ENCODE measurements at regions not wholly inside any gene's neighbourhood (a gene's known extent, or its start where the extent isn't known, plus 50 kb on each side); places are given as distances from the start of the nearest gene placed in this dataset.

DNA sequence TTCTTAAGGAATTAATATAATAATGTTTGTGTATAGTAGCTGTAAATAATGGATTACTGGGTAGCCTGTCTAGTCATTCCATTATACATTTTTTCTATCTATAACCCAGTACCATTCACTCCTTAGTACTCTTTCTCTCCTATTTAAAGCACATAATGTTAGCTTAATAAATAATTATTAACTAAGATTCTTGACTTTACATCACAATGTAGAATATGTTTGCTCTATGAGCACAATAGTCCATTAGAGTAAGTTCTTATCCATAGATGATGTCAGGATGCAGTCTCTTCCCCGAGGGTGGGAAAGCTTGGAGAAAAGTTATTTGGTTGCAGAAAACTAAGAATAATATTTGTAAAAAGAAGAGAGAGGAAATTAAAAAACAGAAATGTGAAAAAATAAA lies 226.4 kb upstream of the EYS start:
- Histone ChIP-seq H3K9me1 (replicated peaks; ENCODE audit: control insufficient read depth, extremely low read depth, insufficient read depth, low read length) (no peaks in the 10 kb centered on the region), H4K20me1 (replicated peaks; ENCODE audit: control insufficient read depth, extremely low read depth, insufficient read depth, low read length) (no peaks in the 10 kb centered on the region), H2AFZ (ENCODE audit: low read depth, low read length) (no peak overlapping the region), H3K79me2 (ENCODE audit: control insufficient read depth, insufficient read depth, low read length) (no peaks in the 10 kb centered on the region), H3K9me3 (replicated peaks; ENCODE audit: control insufficient read depth, insufficient read depth, low read length) (no peaks in the 10 kb centered on the region), H3K9ac (replicated peaks; ENCODE audit: extremely low read depth, insufficient read depth, low read length) (no peak overlapping the region), H3K36me3 (ENCODE audit: control insufficient read depth in 2 of 2, extremely low read depth in 1 of 2, insufficient read depth in 2 of 2, low read length in 2 of 2) (no peaks in the 10 kb centered on the region), H3K27me3 (ENCODE audit: control insufficient read depth in 2 of 2, insufficient read depth in 2 of 2, low read length in 2 of 2) (no peaks in the 10 kb centered on the region), H3K27ac (ENCODE audit: insufficient read depth, low read depth, low read length) (no peak overlapping the region), H3K4me1 (ENCODE audit: control insufficient read depth, extremely low read depth, insufficient read depth, low read length) (no peaks in the 10 kb centered on the region), H3K4me3 (replicated peaks in 1 of 3; ENCODE audit: insufficient read depth in 1 of 3, low read depth in 1 of 3, low read length in 3 of 3) (no peak overlapping the region), H3K4me2 (ENCODE audit: insufficient read depth, low read length) (no peak overlapping the region)
- intact Hi-C loops (cut with micrococcal nuclease): no loop called here
- FAIRE-seq (no peak), DNase-seq (ENCODE audit: low read depth, low spot score) (no peak)
- TF ChIP-seq JUN (IDR thresholded peaks at IDR 0.05; ENCODE audit: borderline replicate concordance, insufficient read depth, insufficient read length, low read depth): no peak
- TF ChIP-seq, protein P1, sequence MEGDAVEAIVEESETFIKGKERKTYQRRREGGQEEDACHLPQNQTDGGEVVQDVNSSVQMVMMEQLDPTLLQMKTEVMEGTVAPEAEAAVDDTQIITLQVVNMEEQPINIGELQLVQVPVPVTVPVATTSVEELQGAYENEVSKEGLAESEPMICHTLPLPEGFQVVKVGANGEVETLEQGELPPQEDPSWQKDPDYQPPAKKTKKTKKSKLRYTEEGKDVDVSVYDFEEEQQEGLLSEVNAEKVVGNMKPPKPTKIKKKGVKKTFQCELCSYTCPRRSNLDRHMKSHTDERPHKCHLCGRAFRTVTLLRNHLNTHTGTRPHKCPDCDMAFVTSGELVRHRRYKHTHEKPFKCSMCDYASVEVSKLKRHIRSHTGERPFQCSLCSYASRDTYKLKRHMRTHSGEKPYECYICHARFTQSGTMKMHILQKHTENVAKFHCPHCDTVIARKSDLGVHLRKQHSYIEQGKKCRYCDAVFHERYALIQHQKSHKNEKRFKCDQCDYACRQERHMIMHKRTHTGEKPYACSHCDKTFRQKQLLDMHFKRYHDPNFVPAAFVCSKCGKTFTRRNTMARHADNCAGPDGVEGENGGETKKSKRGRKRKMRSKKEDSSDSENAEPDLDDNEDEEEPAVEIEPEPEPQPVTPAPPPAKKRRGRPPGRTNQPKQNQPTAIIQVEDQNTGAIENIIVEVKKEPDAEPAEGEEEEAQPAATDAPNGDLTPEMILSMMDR (IDR thresholded peaks at IDR 0.05; ENCODE audit: extremely low read depth in 1 of 2, insufficient read depth in 1 of 2, low read depth in 1 of 2, low read length in 2 of 2): no peak
- no peak for TF ChIP-seq GATA2 (IDR thresholded peaks at IDR 0.05; ENCODE audit: insufficient read depth, insufficient read length, low read depth, low read length)
- TF ChIP-seq MAX (IDR thresholded peaks at IDR 0.05; ENCODE audit: insufficient read depth, insufficient read length): no peak
- TF ChIP-seq FOS (IDR thresholded peaks at IDR 0.05; ENCODE audit: borderline replicate concordance, insufficient read depth, low read length): no peak
- TF ChIP-seq EZH2 (IDR thresholded peaks at IDR 0.05; ENCODE audit: borderline replicate concordance, low read depth, low read length, severe bottlenecking): no peak
- BruUV-seq (replicated peaks): no TSS peak
- dilution Hi-C loops (cut with MboI; ENCODE audit: extremely low pct_ligation_motif_present, low sequenced_read_pairs): no loop called here
- POLR2A ChIA-PET: no interaction called here
- CTCF ChIA-PET: no interaction called here

DNA sequence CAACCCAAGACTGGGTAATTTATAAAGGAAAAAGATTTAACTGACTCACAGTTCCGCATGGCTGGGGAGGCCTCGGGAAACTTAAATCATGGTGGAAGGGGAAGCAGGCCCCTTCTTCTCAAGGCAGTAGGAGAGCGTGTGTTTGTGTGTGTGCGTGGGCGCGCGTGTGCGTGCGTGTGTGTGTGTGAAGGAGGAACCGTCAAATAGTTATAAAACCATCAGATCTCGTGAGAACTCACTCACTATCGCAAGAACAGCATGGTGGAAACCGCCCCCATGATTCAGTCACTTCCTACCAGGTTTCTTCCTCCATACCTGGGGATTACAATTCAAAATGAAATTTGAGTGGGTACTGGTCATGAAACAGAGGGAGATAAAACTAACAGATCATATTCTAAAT lies 220.1 kb upstream of the EYS start:
- Histone ChIP-seq H3K4me1 (ENCODE audit: control insufficient read depth, extremely low read depth, insufficient read depth, low read length) (no peaks in the 10 kb centered on the region), H3K4me3 (replicated peaks in 1 of 3; ENCODE audit: insufficient read depth in 1 of 3, low read depth in 1 of 3, low read length in 3 of 3) (no peak overlapping the region), H2AFZ (ENCODE audit: low read depth, low read length) (no peak overlapping the region), H4K20me1 (replicated peaks; ENCODE audit: control insufficient read depth, extremely low read depth, insufficient read depth, low read length) (no peaks in the 10 kb centered on the region), H3K4me2 (ENCODE audit: insufficient read depth, low read length) (no peak overlapping the region), H3K79me2 (ENCODE audit: control insufficient read depth, insufficient read depth, low read length) (no peaks in the 10 kb centered on the region), H3K9me1 (replicated peaks; ENCODE audit: control insufficient read depth, extremely low read depth, insufficient read depth, low read length) (no peaks in the 10 kb centered on the region), H3K36me3 (ENCODE audit: control insufficient read depth in 2 of 2, extremely low read depth in 1 of 2, insufficient read depth in 2 of 2, low read length in 2 of 2) (no peaks in the 10 kb centered on the region), H3K27me3 (ENCODE audit: control insufficient read depth in 2 of 2, insufficient read depth in 2 of 2, low read length in 2 of 2) (no peaks in the 10 kb centered on the region), H3K9me3 (replicated peaks; ENCODE audit: control insufficient read depth, insufficient read depth, low read length) (no peaks in the 10 kb centered on the region), H3K9ac (replicated peaks; ENCODE audit: extremely low read depth, insufficient read depth, low read length) (no peak overlapping the region), H3K27ac (ENCODE audit: insufficient read depth, low read depth, low read length) (no peak overlapping the region)
- no peak for FAIRE-seq
- no TSS peak for BruUV-seq (replicated peaks)
- dilution Hi-C loops (cut with MboI; ENCODE audit: extremely low pct_ligation_motif_present, low sequenced_read_pairs): no loop called here
- ChIA-PET POLR2A (no interaction called here), CTCF (no interaction called here)
- DNase-seq (ENCODE audit: low read depth, low spot score): no peak
- TF ChIP-seq, protein P1 (IDR thresholded peaks at IDR 0.05; ENCODE audit: extremely low read depth in 1 of 2, insufficient read depth in 1 of 2, low read depth in 1 of 2, low read length in 2 of 2): no peak
- TF ChIP-seq MAX (IDR thresholded peaks at IDR 0.05; ENCODE audit: insufficient read depth, insufficient read length): no peak
- TF ChIP-seq POLR2A (IDR thresholded peaks at IDR 0.05; ENCODE audit: low read depth, low read length): no peak
- TF ChIP-seq JUN (IDR thresholded peaks at IDR 0.05; ENCODE audit: borderline replicate concordance, insufficient read depth, insufficient read length, low read depth): no peak
- no peak for TF ChIP-seq MYC (IDR thresholded peaks at IDR 0.05; ENCODE audit: low read depth, low read length)
- no peak for TF ChIP-seq GATA2 (IDR thresholded peaks at IDR 0.05; ENCODE audit: insufficient read depth, insufficient read length, low read depth, low read length)
- TF ChIP-seq POLR2AphosphoS5 (IDR thresholded peaks at IDR 0.05; ENCODE audit: insufficient read depth, low read depth, low read length): no peak
- no peak for TF ChIP-seq EZH2 (IDR thresholded peaks at IDR 0.05; ENCODE audit: borderline replicate concordance, low read depth, low read length, severe bottlenecking)
- TF ChIP-seq FOS (IDR thresholded peaks at IDR 0.05; ENCODE audit: borderline replicate concordance, insufficient read depth, low read length): no peak
- intact Hi-C loops (cut with micrococcal nuclease): no loop called here

Measured in endothelial cell of umbilical vein (primary cell).